ENCODE measurements at regions not wholly inside any gene's neighbourhood (a gene's known extent, or its start where the extent isn't known, plus 50 kb on each side); places are given as distances from the start of the nearest gene placed in this dataset.

DNA sequence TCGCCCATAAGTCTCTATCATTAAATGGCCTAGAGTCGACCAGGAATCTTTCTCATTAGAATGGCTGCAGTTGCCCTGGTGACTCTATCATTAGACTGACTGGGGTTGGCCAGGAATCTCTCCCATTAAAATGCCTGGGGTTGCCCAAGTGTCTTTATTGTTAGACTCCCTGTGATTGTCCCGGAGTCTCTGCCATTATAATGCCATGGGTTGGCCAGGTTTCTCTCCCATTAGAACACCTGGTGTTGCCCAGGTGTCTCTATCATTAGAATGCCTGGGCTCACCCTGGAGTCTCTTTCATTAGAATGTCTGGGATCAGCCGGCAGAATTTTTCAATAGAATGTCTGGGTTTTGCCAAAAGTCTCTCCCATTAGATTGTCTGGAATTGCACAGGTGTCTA, 1459.3 kb downstream of the UQCRFS1 start:
- TF ChIP-seq POLR2A (IDR thresholded peaks at IDR 0.05; ENCODE audit: extremely low read depth, insufficient read length) = no peak
- TF ChIP-seq, protein P1, sequence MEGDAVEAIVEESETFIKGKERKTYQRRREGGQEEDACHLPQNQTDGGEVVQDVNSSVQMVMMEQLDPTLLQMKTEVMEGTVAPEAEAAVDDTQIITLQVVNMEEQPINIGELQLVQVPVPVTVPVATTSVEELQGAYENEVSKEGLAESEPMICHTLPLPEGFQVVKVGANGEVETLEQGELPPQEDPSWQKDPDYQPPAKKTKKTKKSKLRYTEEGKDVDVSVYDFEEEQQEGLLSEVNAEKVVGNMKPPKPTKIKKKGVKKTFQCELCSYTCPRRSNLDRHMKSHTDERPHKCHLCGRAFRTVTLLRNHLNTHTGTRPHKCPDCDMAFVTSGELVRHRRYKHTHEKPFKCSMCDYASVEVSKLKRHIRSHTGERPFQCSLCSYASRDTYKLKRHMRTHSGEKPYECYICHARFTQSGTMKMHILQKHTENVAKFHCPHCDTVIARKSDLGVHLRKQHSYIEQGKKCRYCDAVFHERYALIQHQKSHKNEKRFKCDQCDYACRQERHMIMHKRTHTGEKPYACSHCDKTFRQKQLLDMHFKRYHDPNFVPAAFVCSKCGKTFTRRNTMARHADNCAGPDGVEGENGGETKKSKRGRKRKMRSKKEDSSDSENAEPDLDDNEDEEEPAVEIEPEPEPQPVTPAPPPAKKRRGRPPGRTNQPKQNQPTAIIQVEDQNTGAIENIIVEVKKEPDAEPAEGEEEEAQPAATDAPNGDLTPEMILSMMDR (IDR thresholded peaks at IDR 0.05; ENCODE audit: low read depth, low read length) = no peak
- TF ChIP-seq, protein P2, sequence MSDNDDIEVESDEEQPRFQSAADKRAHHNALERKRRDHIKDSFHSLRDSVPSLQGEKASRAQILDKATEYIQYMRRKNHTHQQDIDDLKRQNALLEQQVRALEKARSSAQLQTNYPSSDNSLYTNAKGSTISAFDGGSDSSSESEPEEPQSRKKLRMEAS (IDR thresholded peaks at IDR 0.05; ENCODE audit: low read depth, low read length) = no peak
